Sigmoid colon (tissue), 6 donors: ENCODE measurements at regions not wholly inside any gene's neighbourhood (a gene's known extent, or its start where the extent isn't known, plus 50 kb on each side); places are given as distances from the start of the nearest gene placed in this dataset.

Experiments used
- DNase-seq: peaks from one replicate; pipeline ENCODE4 v3.0.0-alpha.2; 2019
- H3K27ac ChIP-seq, 4 donors: fragments of 200-600 bp; sonication (generic); one replicate each; pipeline ENCODE4 v1.5.1; 2016 to 2019; ENCODE audit warnings: mild to moderate bottlenecking in 1 of 4
- H3K27me3 ChIP-seq, 3 donors: fragments of 200-600 bp; sonication (generic); one replicate each; pipeline ENCODE4 v1.5.1; 2019; ENCODE audit warnings: mild to moderate bottlenecking in 1 of 3
- H3K36me3 ChIP-seq, 4 donors: fragments of 200-600 bp; sonication (generic); one replicate each; pipeline ENCODE4 v1.5.1; 2016 to 2019
- H3K4me1 ChIP-seq, 4 donors: fragments of 200-600 bp; sonication (generic); one replicate each; pipeline ENCODE4 v1.5.1; 2017 to 2019
- H3K4me3 ChIP-seq, 4 donors: fragments of 200-600 bp; sonication (generic); one replicate each; pipeline ENCODE4 v1.5.1; 2017 to 2019; ENCODE audit warnings: mild to moderate bottlenecking in 2 of 4, moderate library complexity in 1 of 4
- H3K9me3 ChIP-seq, 4 donors: fragments of 200-600 bp in 3 of 4; sonication (generic) in 3 of 4; one replicate each; pipeline versions ENCODE4 v1.5.1 to v1.6.1; 2013 to 2019
- CTCF ChIP-seq, 4 experiments: fragments of 450-650 bp in 3 of 4; fragments of 200-600 bp in 1 of 4; IDR thresholded peaks; one replicate each; pipeline ENCODE4 v1.5.1; 2016 to 2019; ENCODE audit warnings: antibody characterized with exemption in 4 of 4, mild to moderate bottlenecking in 3 of 4, moderate library complexity in 2 of 4
- EP300 ChIP-seq, 4 donors: sonication (generic); formaldehyde crosslinking; IDR thresholded peaks; one replicate each; pipeline ENCODE4 v1.6.1; 2017; ENCODE audit warnings: antibody characterized with exemption in 4 of 4
- POLR2A ChIP-seq, 2 donors: fragments of 450-650 bp; IDR thresholded peaks; one replicate each; pipeline ENCODE4 v1.6.1; 2016; ENCODE audit warnings: antibody characterized with exemption in 2 of 2, mild to moderate bottlenecking in 2 of 2, moderate library complexity in 2 of 2
- POLR2AphosphoS5 ChIP-seq, 4 donors: sonication (generic); formaldehyde crosslinking; IDR thresholded peaks; one replicate each; pipeline ENCODE4 v1.6.1; 2017; ENCODE audit warnings: antibody characterized with exemption in 4 of 4
- WGBS, 2 donors: extraction: QIAGEN DNeasy Blood & Tissue Kit; methylation state at CpG; one replicate each; pipeline ENCODE4 v1.1.7; 2013; 5-methylcytosine and 5-hydroxymethylcytosine counted together
- intact Hi-C: fragments of 100-400 bp; cut with DNase I; formaldehyde crosslinking; loops from one replicate; pipeline ENCODE4 v1.15.1; 2023
- donor health status: healthy with polysubstance abuse.
- donor health status: healthy.

GRCh38 chr14:97296176-97296575, 499.0 kb downstream of the VRK1 start:
- no peak for TF ChIP-seq EP300 (IDR thresholded peaks at IDR 0.05)
- TF ChIP-seq POLR2AphosphoS5 (IDR thresholded peaks at IDR 0.05) = no peak
- no peak for TF ChIP-seq POLR2A (IDR thresholded peaks at IDR 0.05)
- no peak for TF ChIP-seq CTCF (IDR thresholded peaks at IDR 0.05)
- Histone ChIP-seq H3K4me1 (no peaks in the 10 kb centered on the region), H3K27ac (no peak overlapping the region), H3K36me3 (no peaks in the 10 kb centered on the region), H3K27me3 (no peaks in the 10 kb centered on the region), H3K4me3 (no peak overlapping the region), H3K9me3 (no peaks in the 10 kb centered on the region)
- DNase-seq = no peak
- intact Hi-C loops = no loop called here
- 88 to 91% methylated on average over 1 of the region's 1 CpG for WGBS, 2 donors

- Histone ChIP-seq H3K4me1 (no peaks in the 10 kb centered on the region), H3K9me3 (no peaks in the 10 kb centered on the region), H3K27me3 (no peaks in the 10 kb centered on the region), H3K4me3 (no peak overlapping the region), H3K36me3 (no peaks in the 10 kb centered on the region), H3K27ac (no peak overlapping the region)
- DNase-seq = no peak
- intact Hi-C loops = no loop called here
- TF ChIP-seq POLR2AphosphoS5 (IDR thresholded peaks at IDR 0.05) (no peak), EP300 (IDR thresholded peaks at IDR 0.05) (no peak), CTCF (IDR thresholded peaks at IDR 0.05) (no peak), POLR2A (IDR thresholded peaks at IDR 0.05) (no peak)
- 66 to 88% methylated on average over 10 of the region's 10 CpGs for WGBS, 2 donors
Measured at GRCh38 chr14:97297100-97297499, 499.9 kb downstream of the VRK1 start.

GRCh38 chr14:97298331-97298730, 501.1 kb downstream of the VRK1 start:
- H3K36me3 ChIP-seq = no peaks in the 10 kb centered on the region
- no peak for DNase-seq
- no peak overlapping the region for H3K4me3 ChIP-seq
- TF ChIP-seq POLR2A (IDR thresholded peaks at IDR 0.05) = no peak
- TF ChIP-seq CTCF (IDR thresholded peaks at IDR 0.05) = no peak
- TF ChIP-seq POLR2AphosphoS5 (IDR thresholded peaks at IDR 0.05) = no peak
- TF ChIP-seq EP300 (IDR thresholded peaks at IDR 0.05) = no peak
- intact Hi-C loops = no loop called here
- H3K9me3 ChIP-seq = no peaks in the 10 kb centered on the region
- no peaks in the 10 kb centered on the region for H3K4me1 ChIP-seq
- WGBS, 2 donors = 59 to 70% methylated on average over 7 of the region's 7 CpGs
- H3K27me3 ChIP-seq = no peaks in the 10 kb centered on the region
- no peak overlapping the region for H3K27ac ChIP-seq

- intact Hi-C loops = no loop called here
- no peak for DNase-seq
- 91 to 92% methylated on average over 14 of the region's 14 CpGs for WGBS, 2 donors
- Histone ChIP-seq H3K9me3 (no peaks in the 10 kb centered on the region), H3K36me3 (no peaks in the 10 kb centered on the region), H3K4me3 (no peak overlapping the region), H3K27ac (no peak overlapping the region), H3K4me1 (no peaks in the 10 kb centered on the region), H3K27me3 (no peaks in the 10 kb centered on the region)
- TF ChIP-seq CTCF (IDR thresholded peaks at IDR 0.05) = no peak
- no peak for TF ChIP-seq POLR2AphosphoS5 (IDR thresholded peaks at IDR 0.05)
- TF ChIP-seq EP300 (IDR thresholded peaks at IDR 0.05) = no peak
- TF ChIP-seq POLR2A (IDR thresholded peaks at IDR 0.05) = no peak
Measured at GRCh38 chr14:97298736-97299135, 501.6 kb downstream of the VRK1 start.

- H3K36me3 ChIP-seq = no peaks in the 10 kb centered on the region
- TF ChIP-seq CTCF (IDR thresholded peaks at IDR 0.05) = no peak
- no peak for TF ChIP-seq POLR2AphosphoS5 (IDR thresholded peaks at IDR 0.05)
- no peak for TF ChIP-seq EP300 (IDR thresholded peaks at IDR 0.05)
- TF ChIP-seq POLR2A (IDR thresholded peaks at IDR 0.05) = no peak
- H3K4me1 ChIP-seq = no peaks in the 10 kb centered on the region
- no peak overlapping the region for H3K4me3 ChIP-seq
- no peak overlapping the region for H3K27ac ChIP-seq
- 51 to 73% methylated on average over 3 of the region's 3 CpGs for WGBS, 2 donors
- no peaks in the 10 kb centered on the region for H3K27me3 ChIP-seq
- intact Hi-C loops = no loop called here
- H3K9me3 ChIP-seq = no peaks in the 10 kb centered on the region
- no peak for DNase-seq
Measured at GRCh38 chr14:97299661-97300060, 502.5 kb downstream of the VRK1 start.
